Choroid plexus epithelial cell (primary cell): ENCODE measurements at regions not wholly inside any gene's neighbourhood (a gene's known extent, or its start where the extent isn't known, plus 50 kb on each side); places are given as distances from the start of the nearest gene placed in this dataset.

Experiments used
- DNase-seq: peaks from one replicate; pipeline ENCODE4 v3.0.0-alpha.2; 2010; ENCODE audit warnings: low read depth
- H3K4me3 ChIP-seq: 2 replicates; pipeline ENCODE4 v1.5.1; 2011; ENCODE audit warnings: low read depth, mild to moderate bottlenecking, control low read depth, low read length, moderate library complexity
- CTCF ChIP-seq: conservative IDR thresholded peaks from 2 replicates; pipeline ENCODE4 v1.5.1; 2011; ENCODE audit warnings: low read depth, mild to moderate bottlenecking, control low read depth, inconsistent platforms, low read length, moderate library complexity

- no peak overlapping the region for H3K4me3 ChIP-seq
- DNase-seq, result peak; percentile 76
- TF ChIP-seq CTCF, result no peak
These were observed 111.0 kb upstream of the MAP4K3 start for GRCh38 chr2:39547811-39548719.

DNA sequence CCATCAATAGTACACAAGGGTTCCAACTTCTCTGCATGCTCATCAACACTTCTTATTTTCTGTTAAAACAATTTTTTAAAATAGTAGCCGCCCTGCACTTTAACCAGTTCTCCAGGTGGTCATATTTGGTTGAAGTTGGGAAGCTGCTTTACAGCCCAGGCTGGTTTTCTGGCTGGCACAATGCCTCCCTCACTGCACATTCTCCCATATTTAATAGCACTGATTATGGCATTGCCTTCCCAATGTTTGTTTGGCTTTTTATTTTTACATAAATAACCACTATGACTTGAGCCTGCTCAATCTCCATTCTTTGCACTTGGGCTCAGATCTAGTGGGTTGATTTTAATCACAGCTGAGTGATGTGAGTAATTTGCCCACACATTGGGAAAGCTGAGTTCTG, 111.9 kb upstream of the MAP4K3 start:
- no peak for DNase-seq
- no peak for TF ChIP-seq CTCF
- no peak overlapping the region for H3K4me3 ChIP-seq

- TF ChIP-seq CTCF, result no peak
- no peak overlapping the region for H3K4me3 ChIP-seq
- DNase-seq, result no peak
These were observed 112.8 kb upstream of the MAP4K3 start for GRCh38 chr2:39549718-39550464.

GRCh38 chr2:39550701-39551285, 113.7 kb upstream of the MAP4K3 start:
- no peak for DNase-seq
- no peak for TF ChIP-seq CTCF
- no peak overlapping the region for H3K4me3 ChIP-seq

DNA sequence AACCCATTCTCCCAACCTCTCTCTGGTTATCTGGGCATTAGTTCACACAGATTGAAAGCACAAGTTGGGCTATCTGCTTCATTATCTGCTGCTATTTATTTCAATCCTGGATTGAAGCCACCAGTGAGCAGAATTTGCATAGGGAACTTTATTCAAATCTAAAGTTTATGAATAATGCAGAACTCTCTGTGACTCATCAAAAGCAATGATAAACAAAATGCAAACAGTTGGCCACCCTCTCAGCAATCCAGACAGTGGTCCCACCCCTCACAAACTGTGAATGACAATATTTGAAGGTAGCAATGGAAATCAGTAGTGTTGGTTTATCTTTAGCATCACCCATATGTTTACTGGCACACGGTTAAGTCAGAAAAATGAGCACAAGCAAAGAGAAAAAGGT, 106.8 kb upstream of the TMEM178A start:
- TF ChIP-seq CTCF, result no peak
- DNase-seq, result no peak
- no peak overlapping the region for H3K4me3 ChIP-seq

DNA sequence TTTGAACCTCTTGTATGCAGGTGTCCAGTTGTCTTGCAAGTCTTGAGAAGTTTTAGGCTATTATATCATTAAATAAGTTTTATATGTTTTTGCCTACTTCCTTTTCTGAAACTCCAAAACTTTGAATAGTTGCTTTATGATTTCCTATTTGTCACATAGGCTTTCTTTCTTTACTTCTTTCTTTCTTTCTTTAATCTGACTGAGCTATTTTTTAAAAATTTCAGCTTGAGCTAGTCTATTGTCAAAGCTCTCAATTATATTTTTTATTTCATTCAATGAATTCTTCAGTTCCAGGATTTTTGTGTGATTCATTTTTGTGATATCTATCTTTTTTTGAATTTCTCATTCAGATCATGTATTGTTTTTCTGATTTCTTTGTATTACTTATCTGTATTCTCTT, 102.1 kb upstream of the TMEM178A start:
- no peak for TF ChIP-seq CTCF
- H3K4me3 ChIP-seq, result no peak overlapping the region
- no peak for DNase-seq
